HG03066 (cell line): ENCODE measurements at regions not wholly inside any gene's neighbourhood (a gene's known extent, or its start where the extent isn't known, plus 50 kb on each side); places are given as distances from the start of the nearest gene placed in this dataset.

Experiments
- ATAC-seq: cut with Tn5 transposase; IDR thresholded peaks from one replicate; pipeline ENCODE4 v1.9.1; 2021; ENCODE audit warnings: low read depth; ENCODE audit not compliant: unreplicated experiment

DNA sequence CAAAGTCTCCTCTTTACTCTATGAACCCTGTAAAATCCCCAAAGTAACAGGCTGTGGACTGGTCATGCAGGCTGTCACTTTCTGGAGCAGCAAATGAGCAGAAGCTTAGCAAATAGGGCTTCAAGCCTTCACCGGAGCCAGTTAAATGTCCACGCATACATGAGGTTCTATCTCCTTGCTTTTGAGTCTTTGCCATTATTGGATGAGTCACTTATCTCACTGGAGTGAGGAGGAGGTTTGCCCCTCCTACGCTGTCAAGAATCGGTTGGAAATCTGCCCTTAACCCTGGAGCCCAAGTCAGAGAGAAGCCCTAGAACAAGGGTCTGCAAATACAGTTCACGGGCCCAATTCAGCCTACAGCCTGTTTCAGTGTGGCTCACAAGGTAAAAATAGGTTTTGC, 126.1 kb upstream of the CTNNB1 start:
- ATAC-seq = no peak

DNA sequence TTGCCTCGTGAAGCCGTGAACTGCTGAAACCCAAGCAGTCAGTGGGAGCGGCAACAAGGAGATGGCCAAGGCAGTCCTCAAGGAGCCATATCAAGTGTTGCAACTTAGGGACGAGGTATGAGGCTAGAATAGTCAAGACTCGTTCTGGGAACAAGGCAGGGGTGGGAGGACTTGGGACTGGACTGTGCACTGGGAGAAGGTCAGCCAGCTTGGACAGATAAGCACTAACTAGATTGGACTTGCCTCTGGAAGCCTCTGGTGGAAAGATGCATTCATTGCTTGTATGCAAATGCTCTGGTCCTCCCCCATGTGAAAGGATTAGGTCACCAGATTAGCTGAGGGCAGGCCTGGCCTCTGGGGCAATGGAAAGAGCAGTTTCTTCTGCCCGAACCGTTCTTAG, 123.3 kb upstream of the CTNNB1 start:
- no peak for ATAC-seq

DNA sequence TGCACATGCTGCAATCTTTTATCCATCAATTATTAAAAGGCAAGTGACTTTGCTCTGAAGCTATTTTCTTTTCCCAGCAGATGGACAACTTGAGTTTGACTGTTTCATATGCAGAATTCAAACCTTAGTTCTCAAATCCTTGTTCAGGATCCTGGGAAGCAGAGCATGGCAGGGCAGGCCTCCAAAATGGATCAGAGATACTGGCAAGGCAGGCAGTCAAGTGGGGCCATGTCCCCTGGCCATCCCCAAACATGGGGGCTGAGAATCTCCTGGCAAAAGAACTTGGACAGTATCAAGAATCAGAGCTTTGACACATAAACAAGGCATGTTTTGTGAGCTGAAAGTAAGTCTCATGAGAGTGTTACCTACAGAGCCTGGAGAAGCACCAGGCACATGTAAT, 122.9 kb upstream of the CTNNB1 start:
- ATAC-seq = no peak

DNA sequence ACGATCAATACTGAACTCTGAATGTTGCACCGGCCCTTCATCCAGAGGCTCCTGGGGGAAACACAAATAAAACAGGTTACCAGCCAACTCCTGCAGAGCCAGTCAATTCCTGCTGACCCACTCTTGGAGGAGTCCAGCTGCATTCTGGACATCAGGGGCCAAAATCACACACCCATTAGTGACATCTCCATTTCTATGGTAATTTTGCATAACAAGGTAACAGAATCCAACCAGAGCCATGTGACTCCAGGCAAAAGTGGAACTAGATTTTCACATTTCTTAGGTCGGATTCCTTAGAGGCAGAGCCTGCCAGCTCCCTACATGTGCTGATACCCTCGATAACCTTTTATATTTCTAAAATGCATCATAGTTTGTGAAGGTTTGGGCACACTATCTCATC, 119.2 kb upstream of the CTNNB1 start:
- ATAC-seq = no peak

DNA sequence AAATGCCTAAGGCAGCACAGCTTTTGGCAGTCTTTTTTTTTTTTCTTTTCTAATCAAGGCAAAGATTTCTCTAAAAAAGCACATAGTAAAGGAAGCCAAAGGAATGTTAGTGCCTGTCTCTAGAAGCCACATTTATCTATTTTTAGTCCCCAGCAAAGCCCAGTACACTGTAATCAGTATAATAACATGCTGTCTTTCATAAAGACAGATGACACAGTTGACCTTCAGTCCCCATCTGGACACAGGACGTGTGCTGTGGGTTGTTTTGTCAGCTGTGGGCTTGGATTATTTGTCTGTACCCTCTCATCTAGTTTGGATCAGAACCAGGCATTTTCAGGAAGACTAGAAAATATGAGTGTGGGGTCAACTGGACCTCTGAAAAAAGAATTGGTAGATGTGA, 110.4 kb upstream of the CTNNB1 start:
- no peak for ATAC-seq

DNA sequence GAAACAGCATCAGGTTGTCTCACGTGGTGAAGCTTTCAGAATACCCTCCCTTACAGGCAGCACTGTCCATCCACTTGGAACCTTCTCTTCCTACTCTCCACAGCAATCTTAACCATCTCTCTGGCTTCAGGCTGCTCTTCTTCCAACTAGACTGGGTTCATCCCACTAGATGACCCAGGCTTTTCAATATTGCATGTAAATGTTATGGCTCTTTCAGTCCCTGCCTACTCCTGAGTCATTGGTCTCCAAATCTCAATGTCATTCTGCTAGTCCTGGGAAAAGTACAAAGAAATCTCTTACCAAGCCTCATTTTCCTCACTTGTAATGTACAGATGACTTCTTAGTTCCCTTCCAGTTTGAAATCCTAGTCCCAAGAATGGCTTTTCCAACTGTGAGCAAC, 109.7 kb upstream of the CTNNB1 start:
- no peak for ATAC-seq

DNA sequence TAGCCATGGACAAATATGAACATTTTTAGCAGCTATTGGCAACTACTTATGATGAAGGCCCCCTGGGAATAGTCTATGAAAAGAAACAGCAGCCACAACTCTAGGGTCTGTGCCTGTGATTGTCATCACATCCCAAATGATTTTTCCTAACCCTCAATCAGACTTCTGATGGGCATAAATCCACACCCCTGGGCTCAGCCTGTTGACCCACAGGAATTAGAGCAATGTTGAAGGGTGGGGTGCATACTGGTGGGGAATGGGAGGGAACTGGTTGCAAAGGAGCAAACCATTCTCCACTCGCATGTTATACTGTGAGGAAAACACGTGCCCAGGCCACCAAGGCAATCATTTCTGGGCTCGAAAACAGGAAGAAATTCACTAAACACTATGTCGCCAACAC, 106.5 kb upstream of the CTNNB1 start:
- no peak for ATAC-seq

DNA sequence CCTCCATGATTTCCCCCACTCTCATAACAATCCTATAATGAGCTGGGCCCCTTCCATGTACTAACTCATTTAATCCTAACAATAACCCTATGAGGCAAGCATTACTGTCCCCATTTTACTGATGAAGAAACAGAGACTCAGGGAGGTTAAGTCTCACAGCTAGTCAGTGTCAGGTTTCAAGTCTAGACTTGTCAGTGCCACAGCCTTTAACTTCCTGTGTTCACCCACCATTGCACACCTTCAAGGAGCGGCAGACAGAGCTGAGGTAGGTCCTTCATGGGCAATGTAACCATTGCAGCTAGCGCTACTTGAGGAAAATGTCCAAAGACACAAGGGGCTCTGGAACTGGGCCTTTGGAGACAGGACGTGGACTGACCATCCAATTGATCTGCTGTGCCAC, 105.8 kb upstream of the CTNNB1 start:
- ATAC-seq = no peak

DNA sequence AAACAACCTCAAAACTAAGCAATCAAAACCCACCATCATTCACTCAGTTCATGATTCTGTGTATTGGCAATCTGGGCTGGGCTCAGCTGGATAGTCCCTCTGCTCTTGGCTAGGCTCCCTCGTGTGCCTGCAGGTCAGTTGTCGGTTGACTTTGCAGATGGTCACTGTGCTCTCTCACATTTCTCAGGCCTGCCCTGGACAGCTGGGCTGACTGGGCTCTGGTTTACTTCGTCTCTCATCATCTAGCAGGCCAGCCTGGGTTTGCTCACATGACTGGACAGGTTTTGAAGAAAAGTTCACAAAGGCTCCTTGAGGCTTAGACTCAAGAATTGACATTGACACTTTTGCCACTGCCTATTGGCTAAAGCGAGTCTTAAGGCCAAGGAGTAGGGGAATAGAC, 105.0 kb upstream of the CTNNB1 start:
- ATAC-seq = no peak

DNA sequence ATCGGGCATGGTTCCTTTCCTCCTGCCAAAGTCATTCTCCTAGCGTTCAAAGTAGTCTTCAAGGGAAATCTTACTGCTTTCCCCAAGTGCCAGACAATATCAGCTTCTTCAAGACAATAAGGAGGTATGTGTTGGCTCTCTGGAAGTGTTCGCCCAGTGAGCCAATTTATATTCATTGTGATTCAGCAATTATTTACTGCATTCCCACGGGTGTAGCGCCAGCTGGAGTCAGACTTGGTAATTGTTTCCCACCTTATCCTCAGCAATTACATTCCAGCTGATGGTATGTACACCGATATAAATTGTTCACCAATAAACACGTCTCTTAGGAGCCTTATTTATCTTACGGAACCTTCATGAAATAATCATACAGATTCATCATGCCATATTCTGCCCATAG, 103.6 kb upstream of the CTNNB1 start:
- ATAC-seq = no peak

DNA sequence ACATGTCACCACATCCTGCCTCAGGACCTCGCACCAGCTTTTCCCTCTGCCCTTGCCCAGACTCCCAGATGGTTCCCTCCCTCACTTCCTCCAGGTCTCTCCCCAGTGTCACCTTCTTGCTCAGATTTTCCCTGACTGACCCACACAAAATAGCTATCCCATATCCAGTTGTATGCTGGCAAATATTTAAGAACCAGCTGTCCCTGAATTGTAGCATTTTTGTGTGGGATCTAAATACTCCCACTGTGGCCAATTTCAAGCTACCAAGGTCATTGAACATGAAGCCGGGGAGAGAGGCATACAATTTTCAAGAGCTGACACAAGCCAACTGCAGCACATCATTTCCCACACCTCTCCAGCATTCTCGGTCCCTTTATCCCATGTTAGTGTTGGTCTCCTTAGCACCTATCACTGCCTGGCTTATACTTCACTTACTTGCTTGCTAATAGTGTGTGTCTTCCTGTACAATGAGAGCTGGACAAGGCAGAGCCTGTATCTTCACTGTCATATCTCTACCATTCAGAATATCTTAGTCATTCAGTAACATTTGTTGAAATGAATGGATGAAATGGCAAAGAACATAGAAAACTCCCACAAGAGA, 101.3 kb upstream of the CTNNB1 start:
- ATAC-seq = no peak

DNA sequence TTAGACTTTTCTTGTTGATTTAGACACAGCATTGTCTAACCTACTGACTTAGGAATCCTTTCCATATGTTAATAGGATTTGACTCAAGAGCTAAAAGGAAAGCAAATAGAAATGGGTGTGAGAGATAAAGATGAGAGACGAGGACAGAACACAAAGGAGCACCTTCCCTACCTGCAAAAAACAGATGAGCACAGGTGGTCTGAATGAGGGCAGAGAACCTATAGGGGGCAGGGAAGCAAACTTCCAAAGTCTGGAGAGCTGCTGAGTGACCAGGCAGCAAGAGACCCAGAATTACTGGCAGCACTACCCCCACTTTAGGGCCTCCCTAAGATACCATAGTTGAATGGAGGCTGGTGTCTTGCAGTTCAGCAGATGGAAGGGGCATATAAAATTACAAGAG, 98.1 kb upstream of the CTNNB1 start:
- no peak for ATAC-seq

DNA sequence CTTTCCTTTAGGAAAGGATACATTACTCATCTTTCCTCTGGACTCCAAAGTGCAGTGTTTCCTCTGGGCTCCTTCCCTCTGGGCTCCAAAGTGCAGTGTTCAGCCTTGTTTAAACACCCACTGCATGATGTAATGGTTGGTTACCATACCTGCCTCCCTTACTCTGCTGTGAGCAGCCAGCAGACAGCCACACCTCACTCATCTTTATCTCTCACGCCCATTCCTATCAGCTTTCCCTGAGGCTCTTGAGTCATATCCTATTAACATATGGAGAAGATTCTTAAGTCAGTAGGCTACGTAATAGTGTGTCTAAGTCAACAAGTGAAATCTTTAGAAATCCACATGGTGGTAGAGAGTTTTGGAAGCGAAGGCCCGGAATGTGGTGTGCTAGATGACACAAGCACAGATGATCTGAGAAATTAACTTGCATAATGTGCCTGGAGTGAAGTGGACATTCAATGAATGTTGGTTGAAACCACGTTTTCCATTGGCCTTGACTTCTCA, 97.2 kb upstream of the CTNNB1 start:
- ATAC-seq = no peak

DNA sequence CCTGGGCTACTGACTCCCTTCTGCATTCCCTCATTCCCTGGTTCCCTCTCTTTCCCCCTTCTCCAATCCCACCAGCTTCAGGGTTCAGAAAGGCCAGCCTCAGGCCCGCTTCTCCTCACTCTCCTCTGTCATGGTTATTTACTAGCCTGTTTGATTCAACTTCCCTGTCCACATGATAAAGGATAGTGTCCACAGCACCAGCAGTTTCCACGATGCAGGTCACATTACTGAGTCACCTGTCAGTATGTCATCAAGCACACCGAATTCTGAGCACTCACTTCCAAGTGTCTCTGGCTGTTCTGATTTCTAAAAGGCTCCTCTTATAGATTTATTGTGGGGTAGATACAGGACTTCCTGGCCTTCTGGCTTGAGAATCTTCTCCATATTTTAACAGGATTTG, 96.6 kb upstream of the CTNNB1 start:
- no peak for ATAC-seq

DNA sequence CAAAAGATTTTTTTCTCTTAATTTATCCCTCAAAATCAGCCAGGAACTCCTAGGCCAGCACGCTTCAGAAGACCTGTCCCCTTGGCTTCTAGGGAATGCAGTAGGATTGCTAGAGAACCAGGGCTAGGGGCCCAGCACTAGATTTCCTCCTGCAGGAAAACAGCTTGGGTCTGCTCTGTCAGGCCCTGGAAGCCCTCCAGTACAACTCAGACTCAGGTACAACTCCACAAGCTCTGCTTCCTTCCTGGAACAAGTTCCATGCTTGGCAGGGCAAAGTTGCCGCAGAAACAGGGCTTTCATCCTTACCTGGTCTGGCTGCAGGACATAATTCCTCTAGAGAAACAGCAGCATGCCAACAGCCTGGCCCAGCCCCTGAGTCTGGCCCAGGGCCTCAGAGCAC, 96.1 kb upstream of the CTNNB1 start:
- ATAC-seq = no peak

DNA sequence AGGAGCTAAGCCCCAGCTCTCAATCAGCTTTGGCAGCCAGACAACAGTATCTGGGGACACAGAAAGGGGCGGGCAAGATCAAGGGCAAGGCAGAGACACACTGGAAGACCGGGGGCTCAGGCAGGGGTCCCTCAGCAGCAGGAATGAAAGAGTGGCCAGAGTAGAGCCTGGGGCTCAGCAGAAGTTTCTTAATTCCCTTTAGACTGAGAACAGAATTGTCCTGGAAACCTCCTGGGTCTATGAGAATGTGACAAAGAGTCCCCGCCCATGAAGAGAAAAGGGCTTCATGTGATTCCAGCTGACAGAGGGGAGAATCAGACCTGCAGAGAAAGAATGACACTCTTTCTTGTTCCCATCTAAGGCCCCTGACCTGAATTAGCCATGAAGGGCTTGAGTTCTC, 95.2 kb upstream of the CTNNB1 start:
- ATAC-seq = no peak

DNA sequence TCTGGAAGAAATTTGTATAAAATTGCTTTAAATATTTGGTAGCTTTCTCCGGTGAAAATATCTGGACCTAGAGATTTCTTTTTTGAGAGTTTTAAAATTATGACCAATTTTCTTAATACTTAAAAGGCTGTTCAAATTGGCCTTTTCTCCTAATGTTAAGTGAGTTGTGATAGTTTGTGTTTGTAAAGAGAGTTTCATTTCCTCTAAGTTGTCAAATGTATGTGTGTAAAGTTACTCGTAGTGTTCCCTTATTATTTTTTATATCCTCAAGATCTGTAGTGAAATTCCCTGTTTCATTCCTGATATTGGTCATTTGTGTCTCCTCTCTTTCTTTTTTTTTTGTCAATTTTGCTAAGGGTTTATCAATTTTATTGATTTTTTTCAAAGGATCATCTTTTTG, 92.6 kb upstream of the CTNNB1 start:
- ATAC-seq = no peak

DNA sequence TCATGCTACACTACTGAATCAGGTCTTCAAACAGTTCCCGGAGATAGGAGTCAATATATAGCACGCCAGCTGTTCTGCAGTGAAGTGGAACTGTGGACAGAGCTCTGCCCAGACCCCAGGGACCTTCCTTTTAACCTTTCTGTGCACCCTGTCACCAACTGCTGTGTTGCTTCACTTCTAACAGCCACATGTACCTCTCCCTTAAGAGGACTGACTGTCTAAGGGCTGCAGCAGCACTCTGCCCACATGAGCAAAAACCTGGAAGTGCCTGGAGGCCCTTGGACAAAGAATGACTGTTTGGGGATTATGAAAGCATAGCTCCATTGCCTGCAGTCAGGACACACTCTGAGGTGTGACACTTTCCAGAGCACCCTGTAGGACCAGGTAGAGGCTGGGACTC, 88.3 kb upstream of the CTNNB1 start:
- ATAC-seq = no peak

DNA sequence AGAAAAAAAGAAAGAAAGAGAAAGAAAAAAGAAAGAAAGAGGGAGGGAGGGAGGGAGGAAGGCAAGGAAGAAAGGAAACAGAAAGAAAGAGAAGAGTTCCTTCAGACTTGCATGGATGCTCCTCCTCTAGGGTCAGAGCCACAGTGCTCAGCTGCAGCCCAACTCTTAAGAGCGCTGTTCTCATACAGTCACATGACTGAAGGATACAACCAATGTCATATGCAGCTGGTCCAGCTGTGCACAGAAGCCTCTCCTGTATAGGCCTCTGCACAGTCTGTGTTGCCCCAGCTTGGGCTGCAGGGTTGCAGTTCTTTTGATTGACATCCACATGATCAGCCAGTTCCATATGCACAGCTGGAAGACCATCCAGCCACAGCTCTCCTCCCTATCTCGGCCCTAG, 86.8 kb upstream of the CTNNB1 start:
- ATAC-seq = no peak

DNA sequence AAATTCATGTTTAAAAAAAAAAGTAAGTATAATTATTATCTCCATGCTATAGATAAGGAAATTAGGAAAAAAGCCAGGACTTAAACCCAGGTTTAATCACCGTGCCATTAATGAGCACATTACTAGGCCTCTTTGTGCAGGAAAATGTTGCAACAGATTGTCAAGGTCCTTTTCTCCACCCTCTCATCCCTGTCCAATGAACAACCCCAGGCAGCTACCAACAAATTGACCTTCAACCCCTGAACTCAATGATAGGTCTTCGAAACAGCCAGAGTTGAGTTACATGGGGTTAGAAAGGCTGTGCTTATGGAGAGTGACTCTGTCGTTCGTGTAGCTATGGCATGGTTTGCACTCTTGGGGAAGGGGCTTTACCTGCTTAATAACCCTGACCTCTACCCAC, 84.2 kb upstream of the CTNNB1 start:
- ATAC-seq = no peak

DNA sequence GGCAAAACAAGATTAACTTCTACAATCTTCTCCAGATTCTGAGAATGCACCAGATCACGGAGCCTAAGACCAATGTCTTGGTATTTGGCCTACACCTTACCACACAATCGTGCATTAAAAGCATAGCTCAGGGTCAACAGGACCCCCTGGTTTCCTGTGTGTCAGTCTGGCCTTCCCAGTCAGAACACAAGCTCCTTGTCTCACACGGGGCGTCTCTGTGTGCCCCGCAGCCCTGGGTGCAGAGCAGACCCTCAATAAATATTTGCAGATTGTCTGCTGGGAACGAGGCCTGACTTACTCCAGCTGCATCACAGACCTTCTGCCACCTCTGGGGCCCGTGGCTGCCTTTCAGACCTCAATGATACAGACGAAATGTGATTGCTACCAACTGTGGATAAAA, 82.5 kb upstream of the CTNNB1 start:
- ATAC-seq = no peak

DNA sequence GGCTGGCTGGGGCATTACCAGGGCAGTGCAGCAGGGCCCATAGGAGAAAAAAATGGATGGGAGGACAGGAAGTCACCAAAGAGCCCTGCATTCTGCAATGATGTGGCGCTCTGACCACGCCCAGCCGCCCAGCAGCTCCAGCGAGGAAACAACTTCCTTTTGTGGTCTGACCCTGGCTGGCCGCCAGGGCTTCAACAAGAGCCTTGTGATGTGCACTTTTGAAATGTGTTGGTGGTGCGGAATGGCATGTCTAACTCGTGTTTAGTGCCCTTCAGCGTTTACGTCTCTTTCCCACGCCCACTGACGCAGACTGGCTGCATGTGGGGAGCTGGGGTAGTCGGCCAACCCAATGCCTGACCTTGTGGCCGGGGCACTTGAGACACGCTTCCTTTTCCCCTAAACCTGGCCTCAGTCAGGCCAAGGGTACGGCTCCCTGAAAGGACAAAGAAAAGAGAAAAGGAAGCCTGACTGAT, 81.9 kb upstream of the CTNNB1 start:
- ATAC-seq = peak; percentile 94
